Thyroid gland (tissue), 4 donors: ENCODE measurements at regions not wholly inside any gene's neighbourhood (a gene's known extent, or its start where the extent isn't known, plus 50 kb on each side); places are given as distances from the start of the nearest gene placed in this dataset.

Experiments
- CTCF ChIP-seq, 6 experiments: fragments of 200-600 bp in 3 of 6; fragments of 450-650 bp in 3 of 6; sonication (generic) in 3 of 6; IDR thresholded peaks; one replicate each; pipeline ENCODE4 v1.5.1; 2016 to 2019; ENCODE audit warnings: antibody characterized with exemption in 6 of 6, mild to moderate bottlenecking in 2 of 6, inconsistent platforms in 1 of 6, moderate library complexity in 1 of 6
- POLR2A ChIP-seq, 2 donors: fragments of 450-650 bp; IDR thresholded peaks; one replicate each; pipeline ENCODE4 v1.6.1; 2017; ENCODE audit warnings: antibody characterized with exemption in 2 of 2, mild to moderate bottlenecking in 2 of 2, moderate library complexity in 1 of 2

GRCh38 chr2:6574121-6574520 is 291.6 kb downstream of the CMPK2 start:
- TF ChIP-seq CTCF (IDR thresholded peaks at IDR 0.05) (no peak), POLR2A (IDR thresholded peaks at IDR 0.05) (no peak)
